ENCODE measurements at regions not wholly inside any gene's neighbourhood (a gene's known extent, or its start where the extent isn't known, plus 50 kb on each side); places are given as distances from the start of the nearest gene placed in this dataset.
A peak's percentile ranks its signal among the peaks of the same experiment; 100 is the strongest.

GRCh38 chr3:72282918-72283317 is 498.0 kb upstream of the PROK2 start:
- H3K9ac ChIP-seq (ENCODE audit: insufficient read depth, low read length, poor library complexity, severe bottlenecking), result no peak overlapping the region
- H3K4me3 Mint-ChIP-seq, result no peak overlapping the region
- no peaks in the 10 kb centered on the region for H4K20me1 ChIP-seq (ENCODE audit: insufficient read depth, low read length)
- no peaks in the 10 kb centered on the region for H3K36me3 ChIP-seq (replicated peaks in 1 of 2; ENCODE audit: control insufficient read depth in 1 of 2, insufficient read depth in 2 of 2, low read length in 2 of 2)
- H3K27ac Mint-ChIP-seq, result no peak overlapping the region
- peaks cover 3% of the 10 kb centered on the region for H3K4me1 Mint-ChIP-seq
- H3K36me3 Mint-ChIP-seq, result no peaks in the 10 kb centered on the region
- intact Hi-C loops (cut with micrococcal nuclease), result no loop called here
- H3K4me1 ChIP-seq (ENCODE audit: control insufficient read depth in 1 of 2, insufficient read depth in 2 of 2, low read length in 2 of 2), result no peaks in the 10 kb centered on the region
- H3K9me3 Mint-ChIP-seq, result peaks cover 11 to 24% (median 17%) of the 10 kb centered on the region in 7 donors
- no peaks in the 10 kb centered on the region for H3K27me3 ChIP-seq (ENCODE audit: control insufficient read depth in 2 of 2, insufficient read depth in 2 of 2, low read length in 2 of 2)
- H2AFZ ChIP-seq (ENCODE audit: insufficient read depth, low read depth, low read length, poor library complexity, severe bottlenecking), result no peak overlapping the region
- DNase-seq, result no peak
- TF ChIP-seq, protein P1, sequence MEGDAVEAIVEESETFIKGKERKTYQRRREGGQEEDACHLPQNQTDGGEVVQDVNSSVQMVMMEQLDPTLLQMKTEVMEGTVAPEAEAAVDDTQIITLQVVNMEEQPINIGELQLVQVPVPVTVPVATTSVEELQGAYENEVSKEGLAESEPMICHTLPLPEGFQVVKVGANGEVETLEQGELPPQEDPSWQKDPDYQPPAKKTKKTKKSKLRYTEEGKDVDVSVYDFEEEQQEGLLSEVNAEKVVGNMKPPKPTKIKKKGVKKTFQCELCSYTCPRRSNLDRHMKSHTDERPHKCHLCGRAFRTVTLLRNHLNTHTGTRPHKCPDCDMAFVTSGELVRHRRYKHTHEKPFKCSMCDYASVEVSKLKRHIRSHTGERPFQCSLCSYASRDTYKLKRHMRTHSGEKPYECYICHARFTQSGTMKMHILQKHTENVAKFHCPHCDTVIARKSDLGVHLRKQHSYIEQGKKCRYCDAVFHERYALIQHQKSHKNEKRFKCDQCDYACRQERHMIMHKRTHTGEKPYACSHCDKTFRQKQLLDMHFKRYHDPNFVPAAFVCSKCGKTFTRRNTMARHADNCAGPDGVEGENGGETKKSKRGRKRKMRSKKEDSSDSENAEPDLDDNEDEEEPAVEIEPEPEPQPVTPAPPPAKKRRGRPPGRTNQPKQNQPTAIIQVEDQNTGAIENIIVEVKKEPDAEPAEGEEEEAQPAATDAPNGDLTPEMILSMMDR (IDR thresholded peaks at IDR 0.05), result no peak
- 77% methylated on average over 1 of the region's 3 CpGs for WGBS (ENCODE audit: insufficient coverage)
- H3K27me3 Mint-ChIP-seq (ENCODE audit: low read depth in 3 of 3), result peaks cover 8 to 15% (median 13%) of the 10 kb centered on the region in 3 donors
- H3K4me2 ChIP-seq (replicated peaks; ENCODE audit: extremely low read depth, low read length, poor library complexity, severe bottlenecking), result no peak overlapping the region
- no peak overlapping the region for H3K4me3 ChIP-seq (replicated peaks in 1 of 3; ENCODE audit: low read depth in 2 of 3, low read length in 3 of 3)
- H3K79me2 ChIP-seq (ENCODE audit: insufficient read depth, low read length), result no peaks in the 10 kb centered on the region
- H3K27ac ChIP-seq (ENCODE audit: low read depth in 1 of 2, low read length in 2 of 2), result no peak overlapping the region
- peaks cover 18% of the 10 kb centered on the region in 2 donors for H3K9me3 ChIP-seq (replicated peaks in 1 of 2; ENCODE audit: control insufficient read depth in 1 of 2, insufficient read depth in 1 of 2, low read length in 2 of 2)

- H4K20me1 ChIP-seq (ENCODE audit: insufficient read depth, low read length), result no peaks in the 10 kb centered on the region
- H3K9me3 Mint-ChIP-seq, result peaks cover 11 to 24% (median 17%) of the 10 kb centered on the region in 7 donors
- H3K27ac ChIP-seq (ENCODE audit: low read depth in 1 of 2, low read length in 2 of 2), result no peak overlapping the region
- no peaks in the 10 kb centered on the region for H3K36me3 Mint-ChIP-seq
- H3K4me3 ChIP-seq (replicated peaks in 1 of 3; ENCODE audit: low read depth in 2 of 3, low read length in 3 of 3), result no peak overlapping the region
- peaks cover 3% of the 10 kb centered on the region for H3K4me1 Mint-ChIP-seq
- TF ChIP-seq, protein P1 (IDR thresholded peaks at IDR 0.05), result no peak
- H3K9ac ChIP-seq (ENCODE audit: insufficient read depth, low read length, poor library complexity, severe bottlenecking), result no peak overlapping the region
- no peak overlapping the region for H3K4me3 Mint-ChIP-seq
- DNase-seq, result no peak
- H3K4me1 ChIP-seq (ENCODE audit: control insufficient read depth in 1 of 2, insufficient read depth in 2 of 2, low read length in 2 of 2), result no peaks in the 10 kb centered on the region
- H3K27ac Mint-ChIP-seq, result peak overlapping the region in 1 of 7 donors; percentile 46
- H3K4me2 ChIP-seq (replicated peaks; ENCODE audit: extremely low read depth, low read length, poor library complexity, severe bottlenecking), result no peak overlapping the region
- H3K9me3 ChIP-seq (replicated peaks in 1 of 2; ENCODE audit: control insufficient read depth in 1 of 2, insufficient read depth in 1 of 2, low read length in 2 of 2), result peaks cover 18% of the 10 kb centered on the region in 2 donors
- peaks cover 9 to 15% (median 15%) of the 10 kb centered on the region in 3 donors for H3K27me3 Mint-ChIP-seq (ENCODE audit: low read depth in 3 of 3)
- no peaks in the 10 kb centered on the region for H3K79me2 ChIP-seq (ENCODE audit: insufficient read depth, low read length)
- intact Hi-C loops (cut with micrococcal nuclease), result no loop called here
- H2AFZ ChIP-seq (ENCODE audit: insufficient read depth, low read depth, low read length, poor library complexity, severe bottlenecking), result no peak overlapping the region
- WGBS (ENCODE audit: insufficient coverage), result 66% methylated on average over 5 of the region's 5 CpGs
- H3K27me3 ChIP-seq (ENCODE audit: control insufficient read depth in 2 of 2, insufficient read depth in 2 of 2, low read length in 2 of 2), result no peaks in the 10 kb centered on the region
- H3K36me3 ChIP-seq (replicated peaks in 1 of 2; ENCODE audit: control insufficient read depth in 1 of 2, insufficient read depth in 2 of 2, low read length in 2 of 2), result no peaks in the 10 kb centered on the region
These were observed 496.6 kb upstream of the PROK2 start for GRCh38 chr3:72281551-72281950.
